ENCODE measurements at regions not wholly inside any gene's neighbourhood (a gene's known extent, or its start where the extent isn't known, plus 50 kb on each side); places are given as distances from the start of the nearest gene placed in this dataset.

DNA sequence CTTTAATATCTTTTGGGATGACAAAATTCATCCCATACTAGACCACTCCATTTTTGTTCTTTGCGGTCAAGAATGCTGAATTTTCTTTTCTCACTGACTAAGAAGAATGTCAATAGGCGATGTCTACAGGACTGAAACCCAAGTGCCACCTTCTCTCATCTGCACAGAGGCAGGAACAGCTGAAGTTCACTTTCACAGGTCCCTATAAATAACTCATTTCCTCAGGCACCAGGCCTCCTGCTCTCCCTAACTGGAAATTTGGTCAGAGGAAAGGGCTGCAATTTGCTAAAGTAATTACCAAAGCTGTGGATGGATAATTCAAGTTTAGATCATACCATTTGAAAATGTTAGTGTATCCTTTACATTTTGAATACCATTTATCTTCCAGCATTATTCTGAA is 142.9 kb downstream of the DIRAS2 start:
- Histone ChIP-seq H3K4me2 (ENCODE audit: insufficient read depth, low read length, poor library complexity, severe bottlenecking) (no peak overlapping the region), H2BK120ac (ENCODE audit: low read depth, low read length) (no peak overlapping the region), H3K36me3 (replicated peaks in 1 of 2; ENCODE audit: control insufficient read depth in 2 of 2, insufficient read depth in 2 of 2, low read length in 2 of 2) (no peaks in the 10 kb centered on the region), H3K4ac (ENCODE audit: low read length) (no peak overlapping the region), H3K79me1 (ENCODE audit: low read depth, low read length) (no peaks in the 10 kb centered on the region), H4K91ac (ENCODE audit: low read depth, low read length, poor library complexity) (no peak overlapping the region), H4K8ac (ENCODE audit: low read depth, low read length) (no peak overlapping the region), H2BK12ac (ENCODE audit: low read length) (no peak overlapping the region), H3K4me3 (ENCODE audit: low read length in 2 of 2) (no peak overlapping the region), H2AK5ac (ENCODE audit: low read depth, low read length) (no peak overlapping the region), H3K18ac (ENCODE audit: low read length) (no peak overlapping the region), H3K14ac (ENCODE audit: low read length) (no peak overlapping the region), H2BK15ac (ENCODE audit: low read length) (no peak overlapping the region), H2AFZ (ENCODE audit: low read length) (no peak overlapping the region), H3K9ac (ENCODE audit: low read depth, low read length, poor library complexity) (no peak overlapping the region), H3K23ac (ENCODE audit: low read depth, low read length, poor library complexity) (no peak overlapping the region), H3K27ac (replicated peaks; ENCODE audit: low read length) (no peak overlapping the region), H3K4me1 (ENCODE audit: control insufficient read depth in 2 of 2, insufficient read depth in 1 of 2, low read depth in 1 of 2, low read length in 2 of 2) (peaks cover 1 to 12% of the 10 kb centered on the region in 2 donors), H2BK5ac (ENCODE audit: low read length) (no peak overlapping the region), H3K27me3 (ENCODE audit: control insufficient read depth in 3 of 3, insufficient read depth in 3 of 3, low read depth in 1 of 3, low read length in 3 of 3) (no peaks in the 10 kb centered on the region), H3K9me3 (replicated peaks in 1 of 2; ENCODE audit: control insufficient read depth in 2 of 2, insufficient read depth in 1 of 2, low read depth in 1 of 2, low read length in 2 of 2) (peaks cover 3 to 17% of the 10 kb centered on the region in 2 donors)
- WGBS, 2 donors (ENCODE audit: extremely low coverage in 2 of 2, insufficient read length in 2 of 2, insufficient replicate concordance in 1 of 2) = no CpG with 5 or more reads among the region's 2 CpGs
- DNase-seq (ENCODE audit: low spot score) = no peak

DNA sequence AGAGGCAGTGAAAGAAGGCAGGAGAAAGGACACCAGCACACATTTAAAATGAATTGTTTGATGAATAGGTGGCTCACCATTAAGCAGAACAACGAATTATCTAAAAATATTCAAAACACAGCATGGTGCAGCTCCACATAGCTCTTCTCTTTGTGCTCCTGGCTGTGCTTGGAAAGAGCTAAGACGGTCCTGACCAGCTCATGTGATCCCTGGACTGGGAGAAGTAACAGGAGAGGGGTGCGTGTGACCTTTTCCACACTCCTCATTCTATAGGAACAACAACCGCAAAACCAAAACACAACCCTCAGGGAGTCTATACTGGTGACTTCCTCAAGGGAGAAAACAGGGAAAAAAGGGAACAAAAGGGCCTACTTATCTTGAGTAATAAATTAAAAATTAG is 140.5 kb downstream of the DIRAS2 start:
- Histone ChIP-seq H2BK5ac (ENCODE audit: low read length) (no peak overlapping the region), H2BK120ac (ENCODE audit: low read depth, low read length) (no peak overlapping the region), H4K91ac (ENCODE audit: low read depth, low read length, poor library complexity) (no peak overlapping the region), H3K4ac (ENCODE audit: low read length) (no peak overlapping the region), H3K4me2 (ENCODE audit: insufficient read depth, low read length, poor library complexity, severe bottlenecking) (no peak overlapping the region), H3K27me3 (ENCODE audit: control insufficient read depth in 3 of 3, insufficient read depth in 3 of 3, low read depth in 1 of 3, low read length in 3 of 3) (no peaks in the 10 kb centered on the region), H3K36me3 (replicated peaks in 1 of 2; ENCODE audit: control insufficient read depth in 2 of 2, insufficient read depth in 2 of 2, low read length in 2 of 2) (no peaks in the 10 kb centered on the region), H3K14ac (ENCODE audit: low read length) (no peak overlapping the region), H3K4me1 (ENCODE audit: control insufficient read depth in 2 of 2, insufficient read depth in 1 of 2, low read depth in 1 of 2, low read length in 2 of 2) (peaks cover 1 to 12% of the 10 kb centered on the region in 2 donors), H2AFZ (ENCODE audit: low read length) (peak overlapping the region; percentile 83), H3K27ac (replicated peaks; ENCODE audit: low read length) (peak overlapping the region; percentile 8), H3K23ac (ENCODE audit: low read depth, low read length, poor library complexity) (no peak overlapping the region), H3K9ac (ENCODE audit: low read depth, low read length, poor library complexity) (no peak overlapping the region), H3K9me3 (replicated peaks in 1 of 2; ENCODE audit: control insufficient read depth in 2 of 2, insufficient read depth in 1 of 2, low read depth in 1 of 2, low read length in 2 of 2) (peaks cover 3 to 17% of the 10 kb centered on the region in 2 donors), H2BK15ac (ENCODE audit: low read length) (no peak overlapping the region), H2BK12ac (ENCODE audit: low read length) (no peak overlapping the region), H2AK5ac (ENCODE audit: low read depth, low read length) (no peak overlapping the region), H3K79me1 (ENCODE audit: low read depth, low read length) (no peaks in the 10 kb centered on the region), H3K18ac (ENCODE audit: low read length) (no peak overlapping the region), H4K8ac (ENCODE audit: low read depth, low read length) (no peak overlapping the region), H3K4me3 (ENCODE audit: low read length in 2 of 2) (no peak overlapping the region)
- DNase-seq (ENCODE audit: low spot score) = no peak
- no CpG with 5 or more reads among the region's 4 CpGs for WGBS, 2 donors (ENCODE audit: extremely low coverage in 2 of 2, insufficient read length in 2 of 2, insufficient replicate concordance in 1 of 2)

DNA sequence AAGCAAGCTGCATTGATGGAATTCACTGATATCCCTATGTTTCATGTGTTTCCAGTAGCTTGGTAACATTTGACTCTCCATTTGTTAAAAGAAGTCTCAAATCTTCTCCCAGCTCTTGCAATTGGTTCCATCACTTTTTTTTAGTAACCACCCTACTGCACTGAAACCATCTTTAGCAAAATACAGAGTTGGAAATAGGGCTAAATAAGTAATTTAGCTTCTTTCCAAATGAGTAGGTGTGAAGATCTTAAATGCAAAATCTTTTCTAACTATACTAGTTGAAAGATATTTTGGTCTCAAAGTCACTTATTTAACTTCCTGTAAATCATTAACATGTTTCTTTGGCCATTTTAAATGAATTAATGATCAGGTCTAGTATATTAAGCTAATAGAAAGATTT is 138.1 kb downstream of the DIRAS2 start:
- Histone ChIP-seq H3K14ac (ENCODE audit: low read length) (no peak overlapping the region), H3K4me2 (ENCODE audit: insufficient read depth, low read length, poor library complexity, severe bottlenecking) (no peak overlapping the region), H3K9ac (ENCODE audit: low read depth, low read length, poor library complexity) (no peak overlapping the region), H2AK5ac (ENCODE audit: low read depth, low read length) (no peak overlapping the region), H4K91ac (ENCODE audit: low read depth, low read length, poor library complexity) (no peak overlapping the region), H2BK15ac (ENCODE audit: low read length) (no peak overlapping the region), H3K4me1 (ENCODE audit: control insufficient read depth in 2 of 2, insufficient read depth in 1 of 2, low read depth in 1 of 2, low read length in 2 of 2) (peaks cover 1 to 12% of the 10 kb centered on the region in 2 donors), H3K27me3 (ENCODE audit: control insufficient read depth in 3 of 3, insufficient read depth in 3 of 3, low read depth in 1 of 3, low read length in 3 of 3) (no peaks in the 10 kb centered on the region), H3K18ac (ENCODE audit: low read length) (no peak overlapping the region), H2BK120ac (ENCODE audit: low read depth, low read length) (no peak overlapping the region), H2BK12ac (ENCODE audit: low read length) (no peak overlapping the region), H2AFZ (ENCODE audit: low read length) (no peak overlapping the region), H3K36me3 (replicated peaks in 1 of 2; ENCODE audit: control insufficient read depth in 2 of 2, insufficient read depth in 2 of 2, low read length in 2 of 2) (no peaks in the 10 kb centered on the region), H3K4ac (ENCODE audit: low read length) (no peak overlapping the region), H3K9me3 (replicated peaks in 1 of 2; ENCODE audit: control insufficient read depth in 2 of 2, insufficient read depth in 1 of 2, low read depth in 1 of 2, low read length in 2 of 2) (peaks cover 3 to 17% of the 10 kb centered on the region in 2 donors), H3K27ac (replicated peaks; ENCODE audit: low read length) (no peak overlapping the region), H3K4me3 (ENCODE audit: low read length in 2 of 2) (no peak overlapping the region), H4K8ac (ENCODE audit: low read depth, low read length) (no peak overlapping the region), H2BK5ac (ENCODE audit: low read length) (no peak overlapping the region), H3K23ac (ENCODE audit: low read depth, low read length, poor library complexity) (no peak overlapping the region), H3K79me1 (ENCODE audit: low read depth, low read length) (no peaks in the 10 kb centered on the region)
- no peak for DNase-seq (ENCODE audit: low spot score)

DNA sequence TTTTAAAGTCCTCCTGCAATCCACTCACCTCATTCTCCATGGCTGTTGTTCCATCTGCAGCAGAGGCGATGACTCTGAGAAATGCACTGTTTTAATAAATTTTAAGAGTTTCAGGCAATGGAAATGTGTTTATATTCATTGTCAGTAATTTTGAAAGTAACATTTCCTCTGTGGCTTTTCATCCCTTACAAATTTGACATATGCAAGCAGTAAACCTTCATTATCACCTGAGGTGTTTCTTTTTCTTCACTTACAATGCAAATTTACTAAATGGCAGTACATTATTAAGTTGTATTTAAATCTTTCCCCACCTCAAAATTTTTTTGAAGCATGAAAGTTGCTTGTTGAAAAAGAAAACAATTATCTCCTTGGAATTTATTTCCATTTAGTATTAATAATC is 136.9 kb downstream of the DIRAS2 start:
- no peak overlapping the region for H2AK5ac ChIP-seq (ENCODE audit: low read depth, low read length)
- no peak overlapping the region for H3K9ac ChIP-seq (ENCODE audit: low read depth, low read length, poor library complexity)
- no peak for DNase-seq (ENCODE audit: low spot score)
- H2BK15ac ChIP-seq (ENCODE audit: low read length) = no peak overlapping the region
- H4K8ac ChIP-seq (ENCODE audit: low read depth, low read length) = no peak overlapping the region
- no peak overlapping the region for H3K27ac ChIP-seq (replicated peaks; ENCODE audit: low read length)
- H3K79me1 ChIP-seq (ENCODE audit: low read depth, low read length) = no peaks in the 10 kb centered on the region
- H3K18ac ChIP-seq (ENCODE audit: low read length) = no peak overlapping the region
- H3K14ac ChIP-seq (ENCODE audit: low read length) = no peak overlapping the region
- H3K27me3 ChIP-seq (ENCODE audit: control insufficient read depth in 3 of 3, insufficient read depth in 3 of 3, low read depth in 1 of 3, low read length in 3 of 3) = no peaks in the 10 kb centered on the region
- no peak overlapping the region for H3K4me2 ChIP-seq (ENCODE audit: insufficient read depth, low read length, poor library complexity, severe bottlenecking)
- no peak overlapping the region for H3K4me3 ChIP-seq (ENCODE audit: low read length in 2 of 2)
- H3K9me3 ChIP-seq (replicated peaks in 1 of 2; ENCODE audit: control insufficient read depth in 2 of 2, insufficient read depth in 1 of 2, low read depth in 1 of 2, low read length in 2 of 2) = peaks cover 3 to 17% of the 10 kb centered on the region in 2 donors
- no peak overlapping the region for H3K23ac ChIP-seq (ENCODE audit: low read depth, low read length, poor library complexity)
- no peak overlapping the region for H2AFZ ChIP-seq (ENCODE audit: low read length)
- no peak overlapping the region for H2BK120ac ChIP-seq (ENCODE audit: low read depth, low read length)
- H3K36me3 ChIP-seq (replicated peaks in 1 of 2; ENCODE audit: control insufficient read depth in 2 of 2, insufficient read depth in 2 of 2, low read length in 2 of 2) = no peaks in the 10 kb centered on the region
- H2BK12ac ChIP-seq (ENCODE audit: low read length) = no peak overlapping the region
- no CpG with 5 or more reads among the region's 1 CpG for WGBS, 2 donors (ENCODE audit: extremely low coverage in 2 of 2, insufficient read length in 2 of 2, insufficient replicate concordance in 1 of 2)
- no peak overlapping the region for H4K91ac ChIP-seq (ENCODE audit: low read depth, low read length, poor library complexity)
- H3K4ac ChIP-seq (ENCODE audit: low read length) = no peak overlapping the region
- H2BK5ac ChIP-seq (ENCODE audit: low read length) = no peak overlapping the region
- H3K4me1 ChIP-seq (ENCODE audit: control insufficient read depth in 2 of 2, insufficient read depth in 1 of 2, low read depth in 1 of 2, low read length in 2 of 2) = peaks cover 1 to 12% of the 10 kb centered on the region in 2 donors

All from neuronal stem cell (in vitro differentiated cells).